CD14-positive monocyte (primary cell): ENCODE measurements at regions not wholly inside any gene's neighbourhood (a gene's known extent, or its start where the extent isn't known, plus 50 kb on each side); places are given as distances from the start of the nearest gene placed in this dataset.

Source experiments
- DNase-seq, 3 donors: peaks; one replicate each; pipeline ENCODE4 v3.0.0-alpha.2; 2011 to 2022
- H2AFZ ChIP-seq: 2 replicates; pipeline ENCODE4 v1.6.0; 2012; ENCODE audit warnings: mild to moderate bottlenecking, low read depth, low read length, inconsistent platforms; ENCODE audit not compliant: insufficient read depth, poor library complexity, severe bottlenecking
- H3K27ac ChIP-seq, 2 donors: 1 replicate in 1 of 2; 2 replicates in 1 of 2; pipeline ENCODE4 v1.5.1; 2012 to 2013; ENCODE audit warnings: low read length in 2 of 2, control low read depth in 1 of 2, inconsistent platforms in 1 of 2, low read depth in 1 of 2, mild to moderate bottlenecking in 1 of 2
- H3K27me3 ChIP-seq, 2 donors: one replicate each; pipeline versions ENCODE4 v1.6.0 to v1.6.1; 2011 to 2013; ENCODE audit warnings: low read length in 2 of 2; ENCODE audit not compliant: control insufficient read depth in 2 of 2, insufficient read depth in 2 of 2
- H3K36me3 ChIP-seq, 2 donors: replicated peaks in 1 of 2; 1 replicate in 1 of 2; 2 replicates in 1 of 2; pipeline versions ENCODE4 v1.5.1 to v1.6.1; 2012 to 2013; ENCODE audit warnings: low read length in 2 of 2, control low read depth in 1 of 2, inconsistent platforms in 1 of 2, mild to moderate bottlenecking in 1 of 2; ENCODE audit not compliant: insufficient read depth in 2 of 2, control insufficient read depth in 1 of 2
- H3K4me1 ChIP-seq, 2 donors: 1 replicate in 1 of 2; 2 replicates in 1 of 2; pipeline versions ENCODE4 v1.5.1 to v1.6.1; 2012 to 2013; ENCODE audit warnings: low read length in 2 of 2, control low read depth in 1 of 2, inconsistent platforms in 1 of 2, mild to moderate bottlenecking in 1 of 2, moderate library complexity in 1 of 2; ENCODE audit not compliant: insufficient read depth in 2 of 2, control insufficient read depth in 1 of 2
- H3K4me2 ChIP-seq: replicated peaks from 2 replicates; pipeline ENCODE3; 2012; ENCODE audit warnings: low read length, moderate library complexity, mild to moderate bottlenecking; ENCODE audit not compliant: poor library complexity, severe bottlenecking; ENCODE audit errors: extremely low read depth
- H3K4me3 ChIP-seq, 3 experiments: fragments of 200-600 bp in 1 of 3; sonication (generic) in 1 of 3; replicated peaks in 1 of 3; 1 replicate in 2 of 3; 2 replicates in 1 of 3; pipeline ENCODE4 v1.5.1; 2011 to 2013; ENCODE audit warnings: low read length in 3 of 3, mild to moderate bottlenecking in 3 of 3, control low read depth in 2 of 3, low read depth in 2 of 3, inconsistent platforms in 1 of 3, moderate library complexity in 1 of 3
- H3K79me2 ChIP-seq: 2 replicates; pipeline ENCODE4 v1.6.0; 2012; ENCODE audit warnings: mild to moderate bottlenecking, control low read depth, inconsistent platforms, low read length, moderate library complexity; ENCODE audit not compliant: insufficient read depth
- H3K9ac ChIP-seq: 2 replicates; pipeline ENCODE4 v1.6.0; 2017; ENCODE audit warnings: low read length, mild to moderate bottlenecking; ENCODE audit not compliant: insufficient read depth, poor library complexity, severe bottlenecking
- H3K9me3 ChIP-seq, 2 donors: replicated peaks in 1 of 2; 1 replicate in 1 of 2; 2 replicates in 1 of 2; pipeline versions ENCODE4 v1.5.1 to v1.6.1; 2012 to 2013; ENCODE audit warnings: low read length in 2 of 2, control low read depth in 1 of 2; ENCODE audit not compliant: control insufficient read depth in 1 of 2, insufficient read depth in 1 of 2
- H4K20me1 ChIP-seq: 2 replicates; pipeline ENCODE4 v1.6.0; 2012; ENCODE audit warnings: mild to moderate bottlenecking, low read length, control low read depth, moderate library complexity; ENCODE audit not compliant: insufficient read depth
- H3K27ac Mint-ChIP-seq, 7 donors: one replicate each; pipeline ENCODE4 v1.8.0; 2020; ENCODE audit warnings: mild to moderate bottlenecking in 7 of 7, mixed read lengths in 7 of 7, moderate library complexity in 6 of 7, inconsistent platforms in 2 of 7
- H3K27me3 Mint-ChIP-seq, 3 donors: one replicate each; pipeline ENCODE4 v1.8.0; 2021 to 2022; ENCODE audit warnings: low read depth in 3 of 3, mild to moderate bottlenecking in 3 of 3, mixed read lengths in 3 of 3, moderate library complexity in 3 of 3, inconsistent platforms in 1 of 3
- H3K36me3 Mint-ChIP-seq, 2 donors: one replicate each; pipeline ENCODE4 v1.8.0; 2020; ENCODE audit warnings: mixed read lengths in 2 of 2, inconsistent platforms in 1 of 2, mild to moderate bottlenecking in 1 of 2
- H3K4me1 Mint-ChIP-seq: one replicate; pipeline ENCODE4 v1.8.0; 2020; ENCODE audit warnings: mild to moderate bottlenecking, mixed read lengths
- H3K4me3 Mint-ChIP-seq, 2 donors: one replicate each; pipeline ENCODE4 v1.8.0; 2020; ENCODE audit warnings: mild to moderate bottlenecking in 2 of 2, mixed read lengths in 2 of 2, moderate library complexity in 1 of 2
- H3K9me3 Mint-ChIP-seq, 7 donors: one replicate each; pipeline ENCODE4 v1.8.0; 2020 to 2022; ENCODE audit warnings: mixed read lengths in 7 of 7, mild to moderate bottlenecking in 6 of 7, moderate library complexity in 6 of 7, inconsistent platforms in 2 of 7
- CTCF ChIP-seq: fragments of 200-600 bp; IDR thresholded peaks from one replicate; pipeline ENCODE4 v1.8.0; 2022; ENCODE audit warnings: antibody characterized with exemption, mild to moderate bottlenecking
- WGBS: methylation state at CpG from one replicate; pipeline ENCODE4 v1.1.5; 2013; ENCODE audit warnings: missing lambda C conversion rate; ENCODE audit not compliant: insufficient coverage; 5-methylcytosine and 5-hydroxymethylcytosine counted together
- intact Hi-C, 2 donors: fragments of 100-400 bp; cut with micrococcal nuclease; formaldehyde crosslinking; loops; one replicate each; pipeline versions ENCODE4 v1.15.0 to v1.15.1; 2023

GRCh38 chr5:104576677-104577076 is 1014.1 kb upstream of the NUDT12 start:
- Histone ChIP-seq H3K4me2 (no peak overlapping the region), H3K9me3 (no peaks in the 10 kb centered on the region), H3K4me3 (no peak overlapping the region), H2AFZ (no peak overlapping the region), H3K27me3 (no peaks in the 10 kb centered on the region), H3K9ac (no peak overlapping the region), H4K20me1 (no peaks in the 10 kb centered on the region), H3K79me2 (no peaks in the 10 kb centered on the region), H3K27ac (no peak overlapping the region), H3K4me1 (no peaks in the 10 kb centered on the region), H3K36me3 (no peaks in the 10 kb centered on the region)
- no peak for DNase-seq
- Mint-ChIP-seq H3K4me3 (no peak overlapping the region), H3K27me3 (no peaks in the 10 kb centered on the region), H3K36me3 (no peaks in the 10 kb centered on the region), H3K4me1 (no peaks in the 10 kb centered on the region), H3K9me3 (peaks cover 0 to 2% (median 0%) of the 10 kb centered on the region in 7 donors), H3K27ac (no peak overlapping the region)
- TF ChIP-seq CTCF, result no peak
- intact Hi-C loops, result no loop called here
- WGBS, result 84% methylated on average over 5 of the region's 5 CpGs

GRCh38 chr5:104573949-104574709 is 1011.5 kb upstream of the NUDT12 start:
- no peak for DNase-seq

More at GRCh38 chr5:104573949-104574709, 1011.5 kb upstream of the NUDT12 start:
- intact Hi-C loops, result no loop called here
- WGBS, result 100% methylated on average over 1 of the region's 4 CpGs
- no peaks in the 10 kb centered on the region for H3K79me2 ChIP-seq
- H3K4me3 ChIP-seq, result no peak overlapping the region
- no peaks in the 10 kb centered on the region for H3K27me3 ChIP-seq
- H3K4me1 ChIP-seq, result no peaks in the 10 kb centered on the region
- H4K20me1 ChIP-seq, result no peaks in the 10 kb centered on the region
- no peak overlapping the region for H2AFZ ChIP-seq
- no peak overlapping the region for H3K27ac Mint-ChIP-seq
- no peaks in the 10 kb centered on the region for H3K36me3 ChIP-seq
- H3K36me3 Mint-ChIP-seq, result no peaks in the 10 kb centered on the region
- no peaks in the 10 kb centered on the region for H3K4me1 Mint-ChIP-seq
- H3K4me2 ChIP-seq, result no peak overlapping the region
- no peaks in the 10 kb centered on the region for H3K9me3 Mint-ChIP-seq
- H3K9me3 ChIP-seq, result no peaks in the 10 kb centered on the region
- no peak overlapping the region for H3K4me3 Mint-ChIP-seq
- no peak overlapping the region for H3K27ac ChIP-seq
- no peak overlapping the region for H3K9ac ChIP-seq
- no peaks in the 10 kb centered on the region for H3K27me3 Mint-ChIP-seq
- no peak for TF ChIP-seq CTCF
